GM21723 (cell line): ENCODE measurements at regions not wholly inside any gene's neighbourhood (a gene's known extent, or its start where the extent isn't known, plus 50 kb on each side); places are given as distances from the start of the nearest gene placed in this dataset.
"Not testable (repeated sequence)": the region's sequence is repeated elsewhere in the genome, so short reads cannot be mapped to it uniquely, and the experiment has no call there.

Experiments
- ATAC-seq: cut with Tn5 transposase; IDR thresholded peaks from one replicate; pipeline ENCODE4 v1.9.1; 2021; ENCODE audit warnings: mild to moderate bottlenecking, moderate library complexity; ENCODE audit not compliant: unreplicated experiment

DNA sequence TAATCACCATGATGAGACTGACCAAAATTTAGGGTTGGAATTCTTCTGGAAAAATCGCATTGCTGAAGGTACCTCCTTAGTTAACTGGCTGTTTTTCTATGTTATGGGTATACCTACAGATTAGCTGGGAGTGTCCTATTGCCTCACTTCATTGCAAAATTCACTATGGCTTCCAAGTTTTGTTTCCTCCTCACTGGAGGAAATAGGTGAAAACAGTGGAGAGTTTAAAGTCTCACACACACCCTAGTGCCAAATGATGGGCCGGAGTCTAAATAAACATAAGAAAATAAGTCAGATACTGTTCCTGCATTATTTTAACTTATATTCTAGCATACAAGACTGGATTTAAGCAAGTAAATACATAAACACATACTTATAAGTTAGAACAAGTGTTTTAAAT is 98.2 kb downstream of the AHR start:
- ATAC-seq: no peak

DNA sequence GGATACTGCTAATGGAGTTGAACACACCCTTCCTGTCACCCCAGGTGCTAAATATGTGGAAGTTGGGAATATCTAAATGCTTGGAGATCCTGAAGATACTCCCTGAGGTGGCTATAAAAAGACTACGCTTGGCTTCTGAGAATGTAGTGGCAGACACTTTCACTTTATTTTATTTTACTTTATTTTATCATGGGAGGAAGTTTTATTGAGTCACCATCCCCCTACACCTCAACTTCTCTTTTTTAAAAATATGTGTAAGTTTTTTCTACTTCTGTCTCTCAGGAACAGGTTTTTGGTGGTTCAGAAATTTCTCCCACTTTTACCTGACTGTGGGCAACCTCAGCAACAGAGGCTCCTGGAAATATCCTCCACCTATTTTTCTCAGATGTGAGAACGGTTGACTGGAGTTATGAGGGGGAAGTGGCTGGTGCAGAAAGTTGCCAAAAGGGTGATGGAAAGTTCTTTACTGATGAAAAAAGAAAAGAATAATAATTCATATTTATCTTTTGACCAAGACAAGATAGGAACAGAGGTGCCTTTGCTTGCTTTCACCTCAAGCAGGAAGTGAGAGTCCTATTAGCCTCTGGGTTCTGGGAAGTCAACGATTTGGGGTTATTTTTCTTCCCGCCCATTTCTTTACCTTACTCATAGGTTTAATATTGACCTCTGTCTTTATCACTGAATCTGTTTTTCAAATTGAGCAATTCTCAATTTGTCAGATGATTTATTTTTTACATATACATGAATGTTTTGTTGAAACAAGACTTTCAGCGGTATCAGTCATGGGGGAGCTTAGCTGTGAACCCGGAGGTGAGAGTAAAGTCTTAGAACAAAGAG is 103.6 kb downstream of the AHR start:
- ATAC-seq: peak; percentile 67

DNA sequence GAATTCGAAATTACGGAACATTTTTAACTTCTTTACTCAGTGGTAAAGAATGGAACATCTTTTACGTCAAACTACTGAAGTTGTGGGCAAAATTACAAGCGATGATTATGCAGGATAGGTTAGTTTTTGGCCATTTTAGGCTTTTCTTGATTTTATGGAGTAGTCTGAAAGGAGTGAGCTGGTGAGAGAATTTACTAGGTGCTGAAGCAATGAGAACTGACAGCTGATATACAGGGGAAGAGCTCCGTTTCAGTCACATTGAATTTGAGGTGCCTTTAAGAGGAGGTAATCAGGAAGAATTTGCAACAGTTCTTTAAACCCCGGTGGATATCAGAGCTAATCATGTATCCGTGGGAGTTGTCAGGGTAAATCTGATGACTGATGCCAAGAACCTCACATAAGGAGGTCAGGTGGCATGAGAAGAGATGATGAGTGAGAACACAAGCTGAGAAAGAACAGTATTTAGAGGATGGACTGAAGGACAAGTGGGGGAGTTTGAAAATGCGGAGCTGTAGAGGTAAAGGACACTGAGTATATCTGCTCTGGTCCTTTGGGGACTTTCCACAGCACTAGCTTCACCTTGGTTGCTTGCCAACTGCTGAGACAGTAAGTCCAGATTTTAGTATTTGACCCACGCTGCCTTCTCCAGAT is 104.3 kb downstream of the AHR start:
- ATAC-seq: peak; percentile 78

DNA sequence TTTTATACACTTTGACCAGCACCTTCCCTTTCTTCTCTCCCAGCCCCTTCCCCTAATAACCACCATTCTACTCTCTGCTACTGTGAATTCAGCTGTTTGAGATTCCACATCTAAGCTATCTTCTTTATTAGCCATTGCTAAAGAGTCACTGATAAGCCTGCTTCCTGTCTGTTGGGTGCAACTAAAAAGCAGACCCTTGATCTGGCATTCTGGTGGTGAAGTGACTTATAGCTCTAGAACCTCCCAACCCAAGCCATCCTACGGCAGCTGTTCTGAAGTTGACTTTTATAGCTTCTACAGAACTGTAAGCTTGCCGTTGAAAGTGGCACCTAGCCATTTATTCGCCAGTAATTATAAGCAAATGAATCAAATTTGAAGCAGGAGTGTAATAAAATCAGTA is 105.6 kb downstream of the AHR start:
- ATAC-seq: no peak

DNA sequence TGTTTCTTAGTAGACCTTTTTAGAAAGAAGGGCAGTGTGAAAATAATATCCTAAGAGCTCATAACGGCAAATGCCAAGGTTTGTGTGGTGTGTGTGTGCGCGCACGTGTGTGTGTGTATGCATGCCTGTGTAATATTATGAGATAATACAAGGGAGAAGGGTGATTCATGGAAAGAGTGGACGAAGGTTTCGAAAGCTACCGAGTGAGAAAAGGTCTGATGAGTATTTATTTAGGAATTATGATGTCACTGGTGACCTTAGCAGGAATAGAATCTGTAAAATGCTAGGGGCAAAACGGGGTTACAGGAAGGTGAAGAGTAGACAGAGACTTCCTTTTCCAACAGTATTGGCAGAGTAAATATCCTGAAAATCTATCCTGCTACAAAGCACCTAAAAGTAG is 107.3 kb downstream of the AHR start:
- ATAC-seq: no peak

GRCh38 chr7:17406738-17407137 is 108.3 kb downstream of the AHR start:
- ATAC-seq: no peak

DNA sequence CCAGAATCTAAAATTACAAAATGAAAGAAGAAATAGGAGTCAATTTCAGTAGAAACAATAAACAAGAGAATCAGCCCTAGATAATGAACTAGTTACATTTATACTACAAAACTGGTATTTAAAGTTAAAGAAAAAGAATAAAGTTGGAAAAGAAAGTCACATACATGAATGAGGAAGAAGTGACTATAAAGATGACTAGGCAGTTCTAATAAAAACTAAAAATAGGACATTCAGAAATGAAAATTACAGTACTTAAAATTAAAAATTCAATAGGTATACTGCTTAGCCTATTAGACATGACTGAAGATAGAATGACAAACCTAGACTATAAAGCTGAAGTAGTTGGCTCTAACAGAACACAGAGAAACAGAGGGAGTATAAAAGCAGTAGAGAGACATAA is 108.8 kb downstream of the AHR start:
- no peak for ATAC-seq

DNA sequence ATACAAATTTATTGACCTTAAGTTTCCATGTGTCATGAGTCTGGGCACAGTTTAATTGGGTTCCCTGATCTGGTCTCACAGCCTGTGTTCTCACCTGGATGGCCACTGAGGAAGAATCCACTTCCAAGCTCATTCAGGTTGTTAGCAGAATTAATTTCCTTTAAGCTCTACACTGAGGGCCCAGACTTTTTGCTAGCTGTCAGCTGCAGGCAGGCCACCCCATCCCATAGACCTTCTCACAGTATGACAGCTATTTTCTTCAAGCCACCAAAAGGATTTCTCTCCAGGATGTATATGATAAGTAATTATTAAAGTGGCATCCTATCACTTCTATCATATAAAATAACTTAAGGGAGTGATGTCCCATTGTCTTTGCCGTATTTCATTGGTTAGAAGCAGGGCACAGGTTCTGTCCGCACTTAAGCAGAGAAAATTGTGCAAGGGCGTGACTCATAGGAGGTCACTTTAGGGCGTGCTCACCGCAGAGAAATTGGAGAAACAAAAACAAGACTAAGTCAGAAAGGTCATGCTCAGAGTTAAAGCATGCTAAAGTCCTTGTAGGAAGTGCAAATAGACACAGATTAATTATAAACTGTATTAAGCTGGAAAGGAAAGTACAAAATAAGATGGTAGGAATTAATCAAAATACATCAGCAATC is 109.9 kb downstream of the AHR start:
- ATAC-seq: no peak

- ATAC-seq: no peak
Measured at GRCh38 chr7:17408904-17409290, 110.4 kb downstream of the AHR start.

DNA sequence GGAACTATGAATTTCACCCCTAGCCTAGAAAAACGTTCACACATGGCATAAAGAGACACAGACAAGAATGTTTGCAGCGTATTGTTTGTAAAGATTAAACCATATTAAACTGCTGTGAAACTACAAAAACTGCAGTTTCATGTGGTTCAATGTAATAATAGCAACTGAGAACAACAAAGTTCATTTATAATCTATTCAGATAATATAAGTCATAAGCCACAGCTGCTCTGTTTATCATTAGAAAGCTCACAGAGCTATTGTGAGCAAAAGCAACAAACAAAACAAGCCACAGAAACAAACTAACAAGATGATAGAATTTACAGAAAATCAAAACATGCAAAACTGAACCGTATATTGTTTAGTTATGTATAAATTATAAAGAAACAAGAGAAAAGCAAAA is 113.5 kb downstream of the AHR start:
- ATAC-seq: peak; percentile 57

- no peak for ATAC-seq
Measured at GRCh38 chr7:17412883-17413282, 114.4 kb downstream of the AHR start.

GRCh38 chr7:17415955-17416354 is 117.5 kb downstream of the AHR start:
- ATAC-seq: no peak

- ATAC-seq: not testable (repeated sequence)
Measured at GRCh38 chr7:17420308-17421015, 122.0 kb downstream of the AHR start.

DNA sequence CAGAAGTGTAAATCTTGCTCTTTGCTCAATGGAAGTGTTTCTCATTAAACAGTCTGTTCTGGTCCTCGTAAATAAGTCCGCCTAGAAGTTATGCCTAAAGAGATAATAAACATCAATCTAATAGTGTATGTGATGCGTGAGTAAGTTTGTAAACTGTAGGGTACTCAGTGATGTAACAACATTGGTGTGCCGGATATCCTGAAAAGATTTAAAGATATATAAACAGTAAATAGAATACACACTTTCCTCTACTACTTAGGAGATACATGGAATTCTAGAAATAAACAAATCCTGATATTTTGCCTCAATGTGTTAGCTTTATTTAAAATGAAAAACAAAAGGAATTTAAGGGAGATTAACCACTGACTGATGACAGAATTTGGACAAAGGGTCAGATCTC is 123.5 kb downstream of the AHR start:
- no peak for ATAC-seq

DNA sequence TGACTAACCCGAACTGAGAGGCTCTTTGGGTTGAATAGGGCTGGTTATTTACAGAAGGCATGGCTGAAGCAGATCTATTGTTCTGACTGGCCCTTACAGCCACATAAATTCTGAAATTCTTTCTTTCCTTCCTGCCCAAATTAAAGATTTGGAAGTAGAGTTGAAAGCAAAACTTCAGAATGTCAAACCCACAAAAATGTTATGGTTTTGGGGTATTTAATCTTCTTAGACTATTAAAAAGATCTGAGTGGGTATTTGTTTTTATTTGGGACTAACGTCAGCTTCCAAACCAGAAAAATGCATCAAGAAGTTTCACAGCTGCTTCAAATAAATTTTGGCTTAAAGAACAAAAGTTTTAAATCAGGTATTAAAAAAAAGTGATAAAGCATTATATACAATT is 124.5 kb downstream of the AHR start:
- no peak for ATAC-seq

DNA sequence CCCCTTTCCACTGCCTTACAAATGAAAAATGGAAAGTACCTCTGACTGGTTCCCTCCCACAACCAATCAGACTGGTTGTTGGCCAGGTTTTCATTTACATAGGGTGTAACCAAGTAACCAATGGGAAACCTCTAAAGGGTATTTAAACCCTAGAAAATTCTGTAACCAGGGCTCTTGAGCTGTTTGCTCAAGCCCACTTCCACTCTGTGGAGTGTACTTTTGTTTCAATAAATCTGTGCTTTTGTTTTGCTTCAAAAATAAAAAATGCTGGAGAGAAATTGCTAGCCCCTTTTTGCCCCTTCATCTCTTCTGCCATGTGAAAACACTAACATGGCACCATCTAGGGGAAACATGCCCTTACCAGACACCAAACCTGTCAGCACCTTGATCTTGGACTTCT is 129.5 kb downstream of the AHR start:
- ATAC-seq: no peak

DNA sequence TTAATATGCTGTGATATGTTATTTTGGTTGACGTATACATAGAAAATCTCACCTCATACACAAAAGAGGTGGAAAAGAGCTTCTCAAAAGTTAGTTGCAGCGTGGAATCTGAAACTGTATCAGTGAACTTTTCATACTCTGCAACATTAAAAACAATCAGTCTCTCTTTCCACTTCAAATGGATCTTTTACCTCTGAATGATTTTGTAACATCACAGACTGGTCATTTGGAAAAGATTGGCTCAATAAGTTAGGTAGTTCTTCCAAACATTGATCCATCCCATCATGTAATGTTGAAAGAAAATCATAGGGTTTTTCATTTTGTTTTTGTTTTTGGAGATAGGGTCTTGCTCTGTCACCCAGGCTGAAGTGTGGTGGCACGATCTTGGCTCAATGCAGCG is 131.1 kb downstream of the AHR start:
- no peak for ATAC-seq

- ATAC-seq: no peak
Measured at GRCh38 chr7:17432793-17433192, 134.3 kb downstream of the AHR start.

DNA sequence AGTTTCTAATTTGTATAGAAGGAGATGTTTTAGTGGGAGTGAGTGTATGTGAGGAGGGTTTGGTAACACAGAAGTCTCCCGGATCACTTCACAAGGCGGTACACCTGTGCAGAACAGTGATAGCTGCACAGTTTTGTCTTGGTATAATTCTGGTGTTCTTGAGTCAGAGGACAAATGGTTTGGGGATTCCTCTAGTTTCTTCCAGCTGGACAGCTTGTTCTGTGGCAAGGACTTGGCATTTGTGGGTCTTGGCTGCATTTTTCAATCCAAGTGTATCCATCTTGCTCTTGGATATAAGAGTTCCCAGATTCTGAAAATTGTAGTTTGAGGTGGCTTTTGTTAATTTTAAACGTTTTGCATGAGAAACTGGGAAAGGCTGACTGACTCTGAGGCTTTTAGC is 135.7 kb downstream of the AHR start:
- ATAC-seq: no peak

GRCh38 chr7:17434841-17435692 is 136.6 kb downstream of the AHR start:
- no peak for ATAC-seq

GRCh38 chr7:17436126-17436525 is 137.7 kb downstream of the AHR start:
- no peak for ATAC-seq
